ENCODE measurements at regions not wholly inside any gene's neighbourhood (a gene's known extent, or its start where the extent isn't known, plus 50 kb on each side); places are given as distances from the start of the nearest gene placed in this dataset.

DNA sequence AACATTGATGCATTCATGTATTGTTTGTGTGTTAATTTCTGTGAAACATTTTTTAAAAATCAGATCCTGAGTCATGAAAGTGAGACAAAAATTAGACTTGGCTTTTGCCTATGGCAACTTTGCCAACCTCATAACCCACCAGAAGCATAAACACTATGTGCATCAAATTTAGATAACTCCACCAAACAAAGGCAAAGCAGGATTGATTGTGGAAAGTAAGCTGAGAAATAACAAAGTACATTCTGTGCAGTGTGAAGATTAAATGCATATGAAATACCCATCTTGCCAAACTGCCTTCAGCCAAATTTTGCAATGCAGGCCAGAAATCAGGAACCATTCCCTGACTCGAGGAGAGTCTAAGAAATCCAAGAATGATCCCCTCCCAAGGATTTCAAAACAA lies 493.4 kb downstream of the AJAP1 start:
- H3K36me3 ChIP-seq (ENCODE audit: insufficient read depth, low read length), result no peaks in the 10 kb centered on the region
- H3K4me3 ChIP-seq (ENCODE audit: low read length), result no peak overlapping the region
- no peaks in the 10 kb centered on the region for H3F3A ChIP-seq (ENCODE audit: insufficient read depth, low read length, poor library complexity, severe bottlenecking)
- H2AFZ ChIP-seq (ENCODE audit: low read depth, low read length), result no peak overlapping the region
- H3K4me2 ChIP-seq (ENCODE audit: low read length), result no peak overlapping the region
- H3K9me2 ChIP-seq (ENCODE audit: insufficient read depth, low read length), result no peaks in the 10 kb centered on the region
- no peaks in the 10 kb centered on the region for H3K79me2 ChIP-seq (replicated peaks; ENCODE audit: insufficient read depth, low read length)
- TF ChIP-seq EZH2 (IDR thresholded peaks at IDR 0.05; ENCODE audit: borderline replicate concordance, insufficient read depth, low read length, poor library complexity, severe bottlenecking) (no peak), TAF1 (IDR thresholded peaks at IDR 0.05; ENCODE audit: low read depth) (no peak), RAD21 (conservative IDR thresholded peaks at IDR 0.05) (no peak), MXI1 (conservative IDR thresholded peaks at IDR 0.05; ENCODE audit: poor library complexity, severe bottlenecking) (no peak), SMC3 (conservative IDR thresholded peaks at IDR 0.05; ENCODE audit: poor library complexity) (no peak), POLR2AphosphoS5 (IDR thresholded peaks at IDR 0.05) (no peak), EP300 (conservative IDR thresholded peaks at IDR 0.05; ENCODE audit: poor library complexity, severe bottlenecking) (no peak)
- TF ChIP-seq, protein P1, sequence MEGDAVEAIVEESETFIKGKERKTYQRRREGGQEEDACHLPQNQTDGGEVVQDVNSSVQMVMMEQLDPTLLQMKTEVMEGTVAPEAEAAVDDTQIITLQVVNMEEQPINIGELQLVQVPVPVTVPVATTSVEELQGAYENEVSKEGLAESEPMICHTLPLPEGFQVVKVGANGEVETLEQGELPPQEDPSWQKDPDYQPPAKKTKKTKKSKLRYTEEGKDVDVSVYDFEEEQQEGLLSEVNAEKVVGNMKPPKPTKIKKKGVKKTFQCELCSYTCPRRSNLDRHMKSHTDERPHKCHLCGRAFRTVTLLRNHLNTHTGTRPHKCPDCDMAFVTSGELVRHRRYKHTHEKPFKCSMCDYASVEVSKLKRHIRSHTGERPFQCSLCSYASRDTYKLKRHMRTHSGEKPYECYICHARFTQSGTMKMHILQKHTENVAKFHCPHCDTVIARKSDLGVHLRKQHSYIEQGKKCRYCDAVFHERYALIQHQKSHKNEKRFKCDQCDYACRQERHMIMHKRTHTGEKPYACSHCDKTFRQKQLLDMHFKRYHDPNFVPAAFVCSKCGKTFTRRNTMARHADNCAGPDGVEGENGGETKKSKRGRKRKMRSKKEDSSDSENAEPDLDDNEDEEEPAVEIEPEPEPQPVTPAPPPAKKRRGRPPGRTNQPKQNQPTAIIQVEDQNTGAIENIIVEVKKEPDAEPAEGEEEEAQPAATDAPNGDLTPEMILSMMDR (IDR thresholded peaks at IDR 0.05; ENCODE audit: poor library complexity, severe bottlenecking), result no peak
- TF ChIP-seq, protein P2, sequence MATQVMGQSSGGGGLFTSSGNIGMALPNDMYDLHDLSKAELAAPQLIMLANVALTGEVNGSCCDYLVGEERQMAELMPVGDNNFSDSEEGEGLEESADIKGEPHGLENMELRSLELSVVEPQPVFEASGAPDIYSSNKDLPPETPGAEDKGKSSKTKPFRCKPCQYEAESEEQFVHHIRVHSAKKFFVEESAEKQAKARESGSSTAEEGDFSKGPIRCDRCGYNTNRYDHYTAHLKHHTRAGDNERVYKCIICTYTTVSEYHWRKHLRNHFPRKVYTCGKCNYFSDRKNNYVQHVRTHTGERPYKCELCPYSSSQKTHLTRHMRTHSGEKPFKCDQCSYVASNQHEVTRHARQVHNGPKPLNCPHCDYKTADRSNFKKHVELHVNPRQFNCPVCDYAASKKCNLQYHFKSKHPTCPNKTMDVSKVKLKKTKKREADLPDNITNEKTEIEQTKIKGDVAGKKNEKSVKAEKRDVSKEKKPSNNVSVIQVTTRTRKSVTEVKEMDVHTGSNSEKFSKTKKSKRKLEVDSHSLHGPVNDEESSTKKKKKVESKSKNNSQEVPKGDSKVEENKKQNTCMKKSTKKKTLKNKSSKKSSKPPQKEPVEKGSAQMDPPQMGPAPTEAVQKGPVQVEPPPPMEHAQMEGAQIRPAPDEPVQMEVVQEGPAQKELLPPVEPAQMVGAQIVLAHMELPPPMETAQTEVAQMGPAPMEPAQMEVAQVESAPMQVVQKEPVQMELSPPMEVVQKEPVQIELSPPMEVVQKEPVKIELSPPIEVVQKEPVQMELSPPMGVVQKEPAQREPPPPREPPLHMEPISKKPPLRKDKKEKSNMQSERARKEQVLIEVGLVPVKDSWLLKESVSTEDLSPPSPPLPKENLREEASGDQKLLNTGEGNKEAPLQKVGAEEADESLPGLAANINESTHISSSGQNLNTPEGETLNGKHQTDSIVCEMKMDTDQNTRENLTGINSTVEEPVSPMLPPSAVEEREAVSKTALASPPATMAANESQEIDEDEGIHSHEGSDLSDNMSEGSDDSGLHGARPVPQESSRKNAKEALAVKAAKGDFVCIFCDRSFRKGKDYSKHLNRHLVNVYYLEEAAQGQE (IDR thresholded peaks at IDR 0.05; ENCODE audit: borderline replicate concordance), result no peak
- H3K9me3 ChIP-seq (ENCODE audit: low read length), result peaks cover 5% of the 10 kb centered on the region
- H3K27me3 ChIP-seq (ENCODE audit: insufficient read depth, low read depth, low read length), result no peaks in the 10 kb centered on the region
- no peaks in the 10 kb centered on the region for H4K20me1 ChIP-seq (ENCODE audit: insufficient read depth)
- H3K9ac ChIP-seq (ENCODE audit: low read length), result no peak overlapping the region
- no peak overlapping the region for H3K27ac ChIP-seq (ENCODE audit: low read length)

DNA sequence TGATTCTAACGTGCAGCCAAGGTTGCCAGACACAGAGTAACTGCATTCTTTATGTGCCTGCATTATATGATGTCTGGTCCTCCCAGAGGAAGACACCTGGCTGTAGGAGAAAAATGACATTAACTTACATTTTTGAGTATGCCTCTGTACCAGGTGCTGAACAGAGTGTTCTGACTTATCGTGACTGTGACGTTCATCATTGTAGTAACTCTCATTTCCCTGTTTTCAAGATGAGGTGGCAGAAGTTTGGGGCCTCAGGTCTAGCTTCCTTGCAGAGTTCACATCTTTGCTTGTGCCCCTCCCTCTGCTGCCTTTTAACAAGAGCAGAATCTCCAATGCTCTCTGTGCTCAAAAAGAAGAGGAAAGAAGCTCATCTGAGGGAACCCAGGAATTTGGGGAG lies 488.0 kb downstream of the AJAP1 start:
- TF ChIP-seq RAD21 (conservative IDR thresholded peaks at IDR 0.05) (no peak), EZH2 (IDR thresholded peaks at IDR 0.05; ENCODE audit: borderline replicate concordance, insufficient read depth, low read length, poor library complexity, severe bottlenecking) (no peak), EP300 (conservative IDR thresholded peaks at IDR 0.05; ENCODE audit: poor library complexity, severe bottlenecking) (no peak), TAF1 (IDR thresholded peaks at IDR 0.05; ENCODE audit: low read depth) (no peak), MXI1 (conservative IDR thresholded peaks at IDR 0.05; ENCODE audit: poor library complexity, severe bottlenecking) (no peak), SMC3 (conservative IDR thresholded peaks at IDR 0.05; ENCODE audit: poor library complexity) (no peak), POLR2AphosphoS5 (IDR thresholded peaks at IDR 0.05) (no peak)
- TF ChIP-seq, protein P1 (IDR thresholded peaks at IDR 0.05; ENCODE audit: poor library complexity, severe bottlenecking), result no peak
- TF ChIP-seq, protein P2 (IDR thresholded peaks at IDR 0.05; ENCODE audit: borderline replicate concordance), result no peak
- Histone ChIP-seq H3K79me2 (replicated peaks; ENCODE audit: insufficient read depth, low read length) (no peaks in the 10 kb centered on the region), H3K9ac (ENCODE audit: low read length) (no peak overlapping the region), H3K36me3 (ENCODE audit: insufficient read depth, low read length) (no peaks in the 10 kb centered on the region), H4K20me1 (ENCODE audit: insufficient read depth) (no peaks in the 10 kb centered on the region), H3F3A (ENCODE audit: insufficient read depth, low read length, poor library complexity, severe bottlenecking) (no peaks in the 10 kb centered on the region), H3K4me3 (ENCODE audit: low read length) (no peak overlapping the region), H3K9me3 (ENCODE audit: low read length) (no peaks in the 10 kb centered on the region), H3K9me2 (ENCODE audit: insufficient read depth, low read length) (no peaks in the 10 kb centered on the region), H3K27me3 (ENCODE audit: insufficient read depth, low read depth, low read length) (no peaks in the 10 kb centered on the region), H2AFZ (ENCODE audit: low read depth, low read length) (no peak overlapping the region), H3K4me2 (ENCODE audit: low read length) (no peak overlapping the region), H3K27ac (ENCODE audit: low read length) (no peak overlapping the region)
